A673 (cell line): ENCODE measurements at regions not wholly inside any gene's neighbourhood (a gene's known extent, or its start where the extent isn't known, plus 50 kb on each side); places are given as distances from the start of the nearest gene placed in this dataset.

ENCODE experiments used
- BruUV-seq: library from RNA; stranded (reverse); fragments of 400-500 nt; replicated peaks from 2 replicates; lab custom pipeline; 2021; lab: Mats Ljungman, UMichigan
- CTCF ChIA-PET: fragments of 300-600 bp; sonication (Branson Sonifier 250); formaldehyde crosslinking; loops from one replicate; lab custom pipeline; 2022; ENCODE audit warnings: antibody characterized with exemption; lab: Charles Lee
- POLR2A ChIA-PET: fragments of 300-600 bp; sonication (Branson Sonifier 250); formaldehyde crosslinking; loops from one replicate; lab custom pipeline; 2022; ENCODE audit warnings: antibody characterized with exemption; ENCODE audit not compliant: low non-redundant PET; lab: Charles Lee
- DNase-seq: peaks from one replicate; pipeline ENCODE4 v3.0.0-alpha.2; 2015; ENCODE audit warnings: low spot score
- H3K27ac ChIP-seq: fragments of 200-600 bp; sonication (generic); 2 replicates; pipeline ENCODE4 v1.5.1; 2016; ENCODE audit warnings: mixed run types, low read depth, mild to moderate bottlenecking, mixed read lengths, antibody characterized with exemption, low read length; ENCODE audit not compliant: poor library complexity, severe bottlenecking
- H3K27me3 ChIP-seq: fragments of 200-600 bp; sonication (generic); replicated peaks from 2 replicates; pipeline ENCODE4 v1.6.1; 2017; ENCODE audit warnings: mixed run types, low read depth, mild to moderate bottlenecking, mixed read lengths, antibody characterized with exemption, low read length; ENCODE audit not compliant: insufficient read depth, poor library complexity
- H3K36me3 ChIP-seq: fragments of 200-600 bp; sonication (generic); 2 replicates; pipeline ENCODE4 v1.6.1; 2016; ENCODE audit warnings: mixed run types, mild to moderate bottlenecking, mixed read lengths, antibody characterized with exemption, low read length; ENCODE audit not compliant: insufficient read depth, poor library complexity, severe bottlenecking
- H3K4me1 ChIP-seq: fragments of 200-600 bp; sonication (generic); 2 replicates; pipeline ENCODE4 v1.6.1; 2017; ENCODE audit warnings: mixed run types, mild to moderate bottlenecking, mixed read lengths, antibody characterized with exemption, low read length; ENCODE audit not compliant: insufficient read depth, poor library complexity, severe bottlenecking
- H3K4me3 ChIP-seq: fragments of 200-600 bp; sonication (generic); 2 replicates; pipeline ENCODE4 v1.5.1; 2016; ENCODE audit warnings: low read depth, mixed run types, mild to moderate bottlenecking, mixed read lengths, low read length; ENCODE audit not compliant: poor library complexity, severe bottlenecking
- H3K9me3 ChIP-seq: fragments of 200-600 bp; sonication (generic); 2 replicates; pipeline ENCODE4 v1.6.1; 2016; ENCODE audit warnings: mixed run types, low read depth, mild to moderate bottlenecking, mixed read lengths, antibody characterized with exemption, low read length; ENCODE audit not compliant: poor library complexity, severe bottlenecking
- EZH2 ChIP-seq: fragments of 200-600 bp; sonication (generic); IDR thresholded peaks from 2 replicates; pipeline ENCODE4 v1.6.1; 2017; ENCODE audit warnings: borderline replicate concordance, low read depth, mild to moderate bottlenecking, mixed read lengths, antibody characterized with exemption, low read length; ENCODE audit not compliant: poor library complexity, severe bottlenecking
- intact Hi-C: fragments of 100-400 bp; cut with micrococcal nuclease; formaldehyde crosslinking; loops from one replicate; pipeline ENCODE4 v1.10.0; 2022; ENCODE audit not compliant: unreplicated experiment
- TF ChIP-seq, protein P1 (sequence below): fragments of 300-800, 200-600 bp; sonication (generic); conservative IDR thresholded peaks from 2 replicates; pipeline ENCODE4 v1.5.1; 2017; ENCODE audit warnings: low read depth, mild to moderate bottlenecking, antibody characterized with exemption, low read length, moderate library complexity, mixed read lengths

DNA sequence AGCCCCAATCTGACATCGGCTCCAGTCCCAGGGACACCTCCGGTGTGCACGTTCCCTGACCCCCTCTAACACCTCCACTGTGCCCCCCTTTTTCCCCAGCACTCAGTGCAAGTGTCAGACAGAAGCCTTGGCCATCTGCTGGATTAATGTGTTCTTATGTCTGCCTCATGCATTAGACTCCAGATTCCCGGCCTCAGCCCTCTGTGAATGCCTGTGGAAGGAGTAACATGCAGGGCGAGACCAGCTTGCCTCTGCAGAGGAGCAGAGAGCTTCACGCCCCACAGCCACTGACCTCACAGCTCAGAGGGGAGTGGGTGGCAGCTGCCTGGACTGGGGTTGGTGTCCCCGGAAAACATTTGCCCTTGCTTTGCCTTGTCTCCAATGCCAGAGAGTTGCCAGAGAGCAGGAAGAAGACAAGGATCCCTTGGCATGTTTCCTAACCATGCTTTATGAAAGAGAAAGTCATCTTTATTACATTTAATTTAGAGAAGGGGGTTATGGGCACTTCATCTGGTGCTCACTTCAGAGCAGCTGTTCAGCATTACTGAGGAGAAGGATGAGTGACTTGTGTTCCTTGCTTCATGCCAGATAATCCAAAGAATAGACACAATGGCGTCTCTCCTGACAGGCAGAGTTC lies 91.6 kb upstream of the CXCL12 start:
- ChIA-PET CTCF (no interaction called here), POLR2A (no interaction called here)
- TF ChIP-seq, protein P1, sequence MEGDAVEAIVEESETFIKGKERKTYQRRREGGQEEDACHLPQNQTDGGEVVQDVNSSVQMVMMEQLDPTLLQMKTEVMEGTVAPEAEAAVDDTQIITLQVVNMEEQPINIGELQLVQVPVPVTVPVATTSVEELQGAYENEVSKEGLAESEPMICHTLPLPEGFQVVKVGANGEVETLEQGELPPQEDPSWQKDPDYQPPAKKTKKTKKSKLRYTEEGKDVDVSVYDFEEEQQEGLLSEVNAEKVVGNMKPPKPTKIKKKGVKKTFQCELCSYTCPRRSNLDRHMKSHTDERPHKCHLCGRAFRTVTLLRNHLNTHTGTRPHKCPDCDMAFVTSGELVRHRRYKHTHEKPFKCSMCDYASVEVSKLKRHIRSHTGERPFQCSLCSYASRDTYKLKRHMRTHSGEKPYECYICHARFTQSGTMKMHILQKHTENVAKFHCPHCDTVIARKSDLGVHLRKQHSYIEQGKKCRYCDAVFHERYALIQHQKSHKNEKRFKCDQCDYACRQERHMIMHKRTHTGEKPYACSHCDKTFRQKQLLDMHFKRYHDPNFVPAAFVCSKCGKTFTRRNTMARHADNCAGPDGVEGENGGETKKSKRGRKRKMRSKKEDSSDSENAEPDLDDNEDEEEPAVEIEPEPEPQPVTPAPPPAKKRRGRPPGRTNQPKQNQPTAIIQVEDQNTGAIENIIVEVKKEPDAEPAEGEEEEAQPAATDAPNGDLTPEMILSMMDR, result no peak
- no peak for TF ChIP-seq EZH2
- no peak overlapping the region for H3K27ac ChIP-seq
- no peak for DNase-seq
- no peaks in the 10 kb centered on the region for H3K27me3 ChIP-seq
- H3K4me3 ChIP-seq, result no peak overlapping the region
- intact Hi-C loops, result no loop called here
- no peaks in the 10 kb centered on the region for H3K36me3 ChIP-seq
- peaks cover 3% of the 10 kb centered on the region for H3K9me3 ChIP-seq
- H3K4me1 ChIP-seq, result no peaks in the 10 kb centered on the region
- BruUV-seq, result no TSS peak

DNA sequence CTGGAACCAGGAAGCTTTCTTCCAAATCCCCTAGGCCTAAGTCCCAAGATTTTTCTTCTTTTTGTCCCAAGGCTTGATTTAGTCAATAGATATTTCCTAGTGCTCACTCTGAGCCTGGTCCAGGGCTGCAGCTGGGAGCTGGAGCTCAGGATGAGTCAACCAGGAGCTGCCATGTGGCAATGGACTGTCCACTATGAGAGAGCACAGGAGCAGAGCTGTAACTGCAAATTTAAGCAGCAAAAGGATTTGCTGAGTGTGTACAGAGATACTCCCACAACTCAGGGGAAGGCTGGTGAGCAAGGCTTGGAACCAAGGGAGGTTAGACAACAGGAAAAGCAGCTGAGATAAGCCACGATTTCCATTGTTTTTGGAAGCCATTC lies 92.1 kb upstream of the CXCL12 start:
- no peak for DNase-seq

DNA sequence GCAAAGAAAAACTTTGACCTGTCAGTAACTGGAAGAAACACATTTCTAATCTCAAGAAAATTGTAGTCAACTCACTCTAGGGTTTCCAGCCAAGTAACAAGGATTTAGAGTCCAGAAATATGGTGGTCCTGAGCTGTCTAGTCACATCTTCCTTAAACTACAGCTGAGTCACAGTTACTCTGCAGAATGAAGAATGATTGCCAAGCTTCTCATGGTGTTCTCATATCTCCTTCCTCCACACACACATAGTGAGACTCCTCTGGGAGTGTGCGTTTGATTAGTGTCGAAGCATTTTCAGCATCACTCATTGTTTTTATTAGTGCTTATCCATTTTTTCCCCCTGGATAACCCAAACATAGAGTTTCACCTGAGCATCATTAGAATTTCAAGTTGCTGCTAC lies 93.1 kb upstream of the CXCL12 start:
- no peak for TF ChIP-seq EZH2
- TF ChIP-seq, protein P1, result no peak
- Histone ChIP-seq H3K27ac (no peak overlapping the region), H3K27me3 (no peaks in the 10 kb centered on the region), H3K4me1 (no peaks in the 10 kb centered on the region), H3K36me3 (no peaks in the 10 kb centered on the region), H3K4me3 (no peak overlapping the region), H3K9me3 (peaks cover 3% of the 10 kb centered on the region)
- intact Hi-C loops, result no loop called here
- ChIA-PET POLR2A (no interaction called here), CTCF (no interaction called here)
- DNase-seq, result no peak
- no TSS peak for BruUV-seq

More for the DNA sequence above, 92.1 kb upstream of the CXCL12 start:
- peaks cover 3% of the 10 kb centered on the region for H3K9me3 ChIP-seq
- H3K4me1 ChIP-seq, result no peaks in the 10 kb centered on the region
- no peaks in the 10 kb centered on the region for H3K36me3 ChIP-seq
- POLR2A ChIA-PET, result no interaction called here
- BruUV-seq, result no TSS peak
- H3K27ac ChIP-seq, result no peak overlapping the region
- no peak for TF ChIP-seq EZH2
- TF ChIP-seq, protein P1, result no peak
- intact Hi-C loops, result no loop called here
- no peak overlapping the region for H3K4me3 ChIP-seq
- H3K27me3 ChIP-seq, result no peaks in the 10 kb centered on the region
- CTCF ChIA-PET, result no interaction called here
